NT2/D1 (cell line): ENCODE measurements at regions not wholly inside any gene's neighbourhood (a gene's known extent, or its start where the extent isn't known, plus 50 kb on each side); places are given as distances from the start of the nearest gene placed in this dataset.

Experiments
- YY1 ChIP-seq: IDR thresholded peaks from 2 replicates; pipeline ENCODE4 v1.6.1; 2011; ENCODE audit not compliant: insufficient read length, insufficient read depth
- ZNF274 ChIP-seq: IDR thresholded peaks from 2 replicates; pipeline ENCODE4 v1.6.1; 2011; ENCODE audit warnings: mild to moderate bottlenecking, low read depth, low read length

DNA sequence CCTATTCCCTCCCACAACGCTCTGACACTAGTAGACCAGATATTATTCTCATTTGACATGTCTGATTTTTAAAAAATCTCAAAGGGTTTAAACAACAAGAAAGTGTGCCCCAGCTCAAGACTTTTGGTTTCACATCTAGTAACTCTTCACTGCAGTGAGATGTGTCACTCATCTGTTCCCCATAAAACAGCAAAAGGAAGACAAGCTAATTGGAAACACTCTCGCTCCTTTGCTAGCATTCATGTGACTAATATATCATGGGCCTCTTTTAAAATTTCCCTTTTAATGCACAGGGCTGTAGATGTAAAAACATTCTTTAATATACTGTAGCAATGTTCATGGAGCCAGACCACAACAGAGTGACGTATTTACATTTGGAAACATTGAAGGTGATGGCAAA, 372.6 kb downstream of the ZNF608 start:
- TF ChIP-seq YY1 = no peak
- no peak for TF ChIP-seq ZNF274
